ENCODE measurements at regions not wholly inside any gene's neighbourhood (a gene's known extent, or its start where the extent isn't known, plus 50 kb on each side); places are given as distances from the start of the nearest gene placed in this dataset.
"Not testable (repeated sequence)": the region's sequence is repeated elsewhere in the genome, so short reads cannot be mapped to it uniquely, and the experiment has no call there.

DNA sequence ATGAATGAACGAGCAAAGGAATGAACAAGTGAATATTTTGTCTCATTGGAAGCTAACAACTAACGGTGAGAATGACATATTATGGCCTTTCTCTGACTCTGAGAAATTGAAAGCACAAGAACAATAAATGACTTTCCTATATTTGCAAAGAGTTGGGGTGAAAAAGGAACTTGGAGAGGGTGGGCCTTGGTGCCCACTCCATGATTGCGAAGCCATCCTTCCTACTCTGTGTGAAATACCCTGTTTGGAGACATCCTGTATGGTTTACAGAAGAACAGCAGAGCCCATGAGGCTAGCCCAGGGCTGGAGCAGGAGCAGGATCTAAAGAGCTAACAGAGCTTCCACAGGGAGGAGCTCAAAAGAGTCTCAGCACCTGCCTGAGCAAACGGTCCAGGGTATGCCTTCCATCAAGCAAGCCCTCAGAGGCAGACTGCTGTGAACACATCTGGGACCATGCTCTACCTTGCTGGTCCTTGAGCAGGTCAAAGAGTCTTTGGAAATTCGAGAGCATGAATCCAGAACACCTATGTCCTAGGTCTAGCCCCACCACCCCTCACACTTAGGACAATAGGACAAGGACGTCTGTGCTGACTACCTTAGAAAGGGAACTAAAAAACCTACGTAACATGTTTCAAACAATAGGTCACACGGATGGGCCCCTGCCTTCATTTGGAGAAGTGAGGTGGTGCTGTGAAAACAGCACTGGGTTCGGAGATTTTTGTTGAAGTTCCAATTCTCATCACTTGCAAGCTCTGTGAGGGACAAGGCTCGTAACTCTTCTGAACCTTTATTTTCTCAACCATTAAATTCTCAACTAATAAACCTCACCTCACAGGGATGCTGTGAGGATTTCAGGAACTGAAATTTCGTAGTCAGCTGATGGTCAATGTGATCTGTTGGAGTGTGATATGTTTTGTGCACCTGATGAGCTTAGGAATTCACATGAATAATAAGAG lies 377.4 kb downstream of the RRAGC start:
- peak; percentile 34 for DNase-seq (ENCODE audit: extremely low spot score, unreplicated experiment)
- no peak overlapping the region for H3K4me3 Mint-ChIP-seq (ENCODE audit: unreplicated experiment)
- H3K27ac Mint-ChIP-seq (ENCODE audit: unreplicated experiment), result no peak overlapping the region
- H3K4me1 Mint-ChIP-seq (ENCODE audit: unreplicated experiment), result no peaks in the 10 kb centered on the region
- peaks cover 7% of the 10 kb centered on the region for H3K9me3 Mint-ChIP-seq (ENCODE audit: unreplicated experiment)
- TF ChIP-seq, protein P1, sequence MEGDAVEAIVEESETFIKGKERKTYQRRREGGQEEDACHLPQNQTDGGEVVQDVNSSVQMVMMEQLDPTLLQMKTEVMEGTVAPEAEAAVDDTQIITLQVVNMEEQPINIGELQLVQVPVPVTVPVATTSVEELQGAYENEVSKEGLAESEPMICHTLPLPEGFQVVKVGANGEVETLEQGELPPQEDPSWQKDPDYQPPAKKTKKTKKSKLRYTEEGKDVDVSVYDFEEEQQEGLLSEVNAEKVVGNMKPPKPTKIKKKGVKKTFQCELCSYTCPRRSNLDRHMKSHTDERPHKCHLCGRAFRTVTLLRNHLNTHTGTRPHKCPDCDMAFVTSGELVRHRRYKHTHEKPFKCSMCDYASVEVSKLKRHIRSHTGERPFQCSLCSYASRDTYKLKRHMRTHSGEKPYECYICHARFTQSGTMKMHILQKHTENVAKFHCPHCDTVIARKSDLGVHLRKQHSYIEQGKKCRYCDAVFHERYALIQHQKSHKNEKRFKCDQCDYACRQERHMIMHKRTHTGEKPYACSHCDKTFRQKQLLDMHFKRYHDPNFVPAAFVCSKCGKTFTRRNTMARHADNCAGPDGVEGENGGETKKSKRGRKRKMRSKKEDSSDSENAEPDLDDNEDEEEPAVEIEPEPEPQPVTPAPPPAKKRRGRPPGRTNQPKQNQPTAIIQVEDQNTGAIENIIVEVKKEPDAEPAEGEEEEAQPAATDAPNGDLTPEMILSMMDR (IDR thresholded peaks at IDR 0.05), result no peak
- H3K27me3 Mint-ChIP-seq (ENCODE audit: unreplicated experiment), result peaks cover 36% of the 10 kb centered on the region
- no peaks in the 10 kb centered on the region for H3K36me3 Mint-ChIP-seq (ENCODE audit: unreplicated experiment)

DNA sequence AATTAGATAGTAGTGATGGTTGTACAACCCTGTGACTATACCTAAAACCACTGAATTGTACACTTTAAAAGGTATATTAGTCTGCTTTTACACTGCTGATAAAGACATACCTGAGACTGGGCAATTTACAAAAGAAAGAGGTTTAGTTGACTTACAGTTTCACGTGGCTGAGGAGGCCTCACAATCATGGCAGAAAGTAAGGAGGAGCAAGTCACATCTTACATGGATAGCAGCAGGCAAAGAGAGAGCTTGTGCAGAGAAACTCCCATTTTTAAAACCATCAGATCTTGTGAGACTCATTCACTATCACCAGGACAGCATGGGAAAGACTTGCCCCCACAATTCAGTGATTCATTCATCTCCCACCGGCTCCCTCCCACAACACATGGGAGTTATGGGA lies 379.9 kb downstream of the RRAGC start:
- not testable (repeated sequence) for H3K36me3 Mint-ChIP-seq (ENCODE audit: unreplicated experiment)
- peaks cover 30% of the 10 kb centered on the region for H3K27me3 Mint-ChIP-seq (ENCODE audit: unreplicated experiment)

DNA sequence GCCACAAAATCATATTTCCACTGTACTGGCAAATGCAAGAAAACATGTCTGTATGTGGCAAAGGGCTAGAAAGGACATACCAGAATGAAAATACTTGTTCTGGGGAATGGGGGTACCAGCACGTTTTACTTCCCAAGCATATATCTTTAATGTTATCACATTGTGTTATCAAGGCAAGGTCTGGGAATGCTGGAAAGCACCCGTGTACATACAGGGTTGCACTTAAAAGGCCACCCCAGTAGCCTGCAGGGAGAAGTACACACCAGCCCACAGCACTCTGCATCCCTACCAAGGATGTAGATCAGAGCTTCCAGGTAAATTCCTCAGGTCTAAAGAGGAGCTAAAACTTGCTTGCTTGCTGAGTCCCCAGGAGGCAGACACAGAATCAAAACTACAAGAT lies 381.8 kb downstream of the RRAGC start:
- H3K4me3 Mint-ChIP-seq (ENCODE audit: unreplicated experiment), result no peak overlapping the region
- peak; percentile 57 for DNase-seq (ENCODE audit: extremely low spot score, unreplicated experiment)
- peaks cover 7% of the 10 kb centered on the region for H3K9me3 Mint-ChIP-seq (ENCODE audit: unreplicated experiment)
- no peaks in the 10 kb centered on the region for H3K36me3 Mint-ChIP-seq (ENCODE audit: unreplicated experiment)
- TF ChIP-seq, protein P1 (IDR thresholded peaks at IDR 0.05), result no peak
- H3K27me3 Mint-ChIP-seq (ENCODE audit: unreplicated experiment), result peaks cover 25% of the 10 kb centered on the region
- no peak overlapping the region for H3K27ac Mint-ChIP-seq (ENCODE audit: unreplicated experiment)
- peaks cover 9% of the 10 kb centered on the region for H3K4me1 Mint-ChIP-seq (ENCODE audit: unreplicated experiment)

More for the DNA sequence above, 379.9 kb downstream of the RRAGC start:
- DNase-seq (ENCODE audit: extremely low spot score, unreplicated experiment), result peak; percentile 1
- not testable (repeated sequence) for H3K9me3 Mint-ChIP-seq (ENCODE audit: unreplicated experiment); H3K4me3 Mint-ChIP-seq (ENCODE audit: unreplicated experiment); H3K27ac Mint-ChIP-seq (ENCODE audit: unreplicated experiment); H3K4me1 Mint-ChIP-seq (ENCODE audit: unreplicated experiment)

DNA sequence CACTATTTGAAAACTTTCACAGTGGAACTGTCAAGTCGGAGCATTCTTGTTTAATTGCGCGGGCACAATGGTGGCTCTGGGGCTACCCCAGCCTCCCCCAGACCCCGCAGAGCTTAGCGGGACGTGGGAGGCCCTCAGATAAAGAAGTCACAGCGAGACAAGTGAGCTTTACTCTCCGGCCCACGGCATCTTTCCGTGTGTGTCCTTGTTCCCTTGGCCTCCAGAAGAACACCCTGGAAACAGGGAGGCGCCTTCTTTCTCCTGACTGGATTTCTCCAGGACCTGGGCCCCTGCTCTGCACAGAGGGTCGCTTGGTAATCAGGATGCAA lies 382.8 kb downstream of the RRAGC start:
- Mint-ChIP-seq H3K4me3 (ENCODE audit: unreplicated experiment) (no peak overlapping the region), H3K27me3 (ENCODE audit: unreplicated experiment) (peaks cover 29% of the 10 kb centered on the region), H3K9me3 (ENCODE audit: unreplicated experiment) (peaks cover 7% of the 10 kb centered on the region), H3K27ac (ENCODE audit: unreplicated experiment) (no peak overlapping the region), H3K4me1 (ENCODE audit: unreplicated experiment) (peaks cover 9% of the 10 kb centered on the region), H3K36me3 (ENCODE audit: unreplicated experiment) (no peaks in the 10 kb centered on the region)
- DNase-seq (ENCODE audit: extremely low spot score, unreplicated experiment), result peak; percentile 44
- TF ChIP-seq, protein P1 (IDR thresholded peaks at IDR 0.05), result no peak

DNA sequence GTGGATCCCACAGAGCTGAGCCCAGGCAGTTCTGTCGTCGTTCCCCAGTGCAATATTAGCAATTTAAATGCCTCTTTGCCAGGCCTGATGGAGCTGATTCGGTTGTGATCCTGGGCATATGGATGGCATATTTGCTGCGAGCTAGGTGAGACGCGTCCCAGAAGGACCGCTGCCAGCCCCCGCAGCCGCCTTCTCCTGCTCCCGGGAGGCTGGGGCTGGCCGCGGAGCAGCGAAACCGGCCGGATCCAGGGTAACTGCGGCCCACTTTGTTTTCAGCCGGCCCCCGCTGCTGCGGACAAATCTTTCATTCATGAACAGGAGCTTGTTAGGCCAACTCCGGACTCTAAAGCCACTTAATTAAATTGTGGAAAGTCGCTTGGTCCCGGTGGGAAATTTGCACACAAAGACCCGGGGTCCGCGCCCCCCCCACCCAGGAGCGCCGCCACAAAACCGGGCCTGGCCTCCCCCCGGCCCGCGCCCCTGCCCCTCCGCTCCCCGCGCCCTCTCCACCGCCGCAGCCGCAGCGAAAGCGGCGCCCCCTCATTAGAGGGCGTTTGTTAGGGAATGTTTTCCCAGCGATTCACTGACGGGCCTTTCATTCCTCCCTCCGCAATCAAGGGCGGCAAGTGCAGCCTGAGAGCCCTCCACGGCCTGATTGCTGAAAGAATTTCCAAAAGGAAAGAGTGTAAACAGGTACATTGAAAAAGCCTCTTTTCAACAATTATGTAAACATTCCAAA lies 383.3 kb downstream of the RRAGC start:
- Mint-ChIP-seq H3K27ac (ENCODE audit: unreplicated experiment) (no peak overlapping the region), H3K27me3 (ENCODE audit: unreplicated experiment) (peaks cover 27% of the 10 kb centered on the region), H3K9me3 (ENCODE audit: unreplicated experiment) (peaks cover 7% of the 10 kb centered on the region), H3K4me3 (ENCODE audit: unreplicated experiment) (peak overlapping the region; percentile 46), H3K36me3 (ENCODE audit: unreplicated experiment) (no peaks in the 10 kb centered on the region), H3K4me1 (ENCODE audit: unreplicated experiment) (peaks cover 9% of the 10 kb centered on the region)
- DNase-seq (ENCODE audit: extremely low spot score, unreplicated experiment), result peak; percentile 73
- TF ChIP-seq, protein P1 (IDR thresholded peaks at IDR 0.05), result no peak

Measured in osteocyte (in vitro differentiated cells).